ENCODE measurements at regions not wholly inside any gene's neighbourhood (a gene's known extent, or its start where the extent isn't known, plus 50 kb on each side); places are given as distances from the start of the nearest gene placed in this dataset.

- intact Hi-C loops (cut with DNase I), result no loop called here
- no peak for DNase-seq
- 46 to 48% methylated on average over 4 of the region's 4 CpGs for WGBS, 2 donors
- Histone ChIP-seq H3K27me3 (peaks cover 0 to 2% (median 0%) of the 10 kb centered on the region in 7 donors), H3K27ac (no peak overlapping the region), H3K36me3 (no peaks in the 10 kb centered on the region), H3K4me1 (no peaks in the 10 kb centered on the region), H3K9me3 (peaks cover 0 to 3% (median 0%) of the 10 kb centered on the region in 11 donors), H3K4me3 (no peak overlapping the region)
- TF ChIP-seq CTCF (IDR thresholded peaks at IDR 0.05), result no peak
- no peak for ATAC-seq
Observed at GRCh38 chr4:164701665-164702064, 52.3 kb upstream of the SMIM31 start.
